ENCODE measurements at regions not wholly inside any gene's neighbourhood (a gene's known extent, or its start where the extent isn't known, plus 50 kb on each side); places are given as distances from the start of the nearest gene placed in this dataset.

GRCh38 chr10:118408181-118408580 is 66.1 kb upstream of the FAM204A start:
- DNase-seq = peak; percentile 16

DNA sequence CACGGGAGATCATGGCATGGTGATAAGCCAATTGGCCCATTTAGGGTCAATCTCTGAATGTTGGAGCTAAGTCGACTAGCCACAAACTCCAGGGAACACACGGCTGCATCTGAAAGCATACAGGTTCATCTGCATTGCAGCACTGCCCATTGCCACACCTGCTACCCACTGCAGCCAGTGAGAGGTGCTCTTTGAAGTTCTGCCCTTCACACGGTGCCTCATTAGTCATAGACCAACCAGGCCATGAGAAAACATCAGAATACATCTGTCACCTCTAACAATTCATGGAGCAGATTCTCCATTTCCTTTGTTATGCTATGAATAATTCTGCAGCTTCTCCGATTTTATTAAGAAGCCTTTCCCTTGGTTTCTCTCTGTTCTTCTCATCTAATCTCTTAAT is 65.7 kb upstream of the FAM204A start:
- DNase-seq = no peak

DNA sequence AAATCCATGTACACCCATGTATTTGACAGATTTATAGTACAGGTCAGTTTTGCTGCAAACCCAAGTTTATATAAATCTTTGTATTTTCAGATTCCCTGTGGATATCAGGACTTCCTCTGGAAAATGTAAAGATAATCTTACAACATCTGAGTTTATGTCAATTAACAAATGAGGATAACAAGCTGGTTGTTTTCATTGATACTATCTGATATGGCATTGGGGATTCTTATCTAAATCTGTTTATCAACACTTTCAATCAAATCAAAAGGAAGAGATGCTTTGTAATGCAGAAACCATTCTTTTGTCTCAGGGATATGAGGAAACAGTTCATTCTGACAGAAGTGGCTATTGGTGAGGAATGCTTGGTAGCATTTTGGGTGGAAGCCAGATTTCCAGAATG is 64.9 kb upstream of the FAM204A start:
- no peak for DNase-seq

DNA sequence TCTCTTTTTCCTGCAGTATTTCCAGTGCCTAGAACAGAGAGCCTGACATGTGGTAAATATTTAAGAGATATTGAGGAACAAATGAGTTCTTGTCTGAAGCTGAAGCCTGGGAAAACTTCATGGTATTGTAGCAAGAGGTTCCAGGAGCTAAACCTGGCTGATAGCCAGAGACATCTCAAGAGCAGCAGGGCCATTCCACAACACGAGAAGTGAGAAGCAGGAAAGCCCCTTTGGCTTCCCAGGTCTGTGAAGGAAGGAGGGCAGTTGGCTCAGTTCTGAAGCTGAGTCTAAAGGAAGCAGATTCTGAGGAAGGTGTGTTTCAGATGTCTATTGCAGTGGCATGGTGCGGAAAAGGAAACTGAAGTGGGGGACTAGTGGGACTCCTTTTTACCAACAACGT is 63.8 kb upstream of the FAM204A start:
- DNase-seq = no peak

DNA sequence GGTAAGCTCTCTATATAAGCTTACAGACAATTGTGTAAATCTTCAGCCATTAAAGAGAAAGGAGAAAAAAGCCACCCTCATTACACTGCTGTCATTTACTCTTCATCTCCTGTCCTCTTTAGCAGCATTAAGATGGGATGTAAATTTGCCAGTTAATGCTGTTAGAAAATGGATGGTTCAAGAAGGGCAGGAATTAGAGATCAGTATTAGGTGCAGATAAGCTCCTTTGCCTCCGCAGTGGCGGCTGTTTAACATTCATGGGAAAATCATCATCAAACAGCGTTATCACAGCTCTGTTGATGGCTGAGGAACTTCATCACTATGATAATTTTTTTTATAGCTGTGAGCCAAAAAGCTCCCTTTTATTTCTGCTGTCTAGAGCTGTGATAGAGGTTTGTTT is 61.8 kb upstream of the FAM204A start:
- DNase-seq = no peak

GRCh38 chr10:118401708-118402193 is 59.6 kb upstream of the FAM204A start:
- DNase-seq = no peak

DNA sequence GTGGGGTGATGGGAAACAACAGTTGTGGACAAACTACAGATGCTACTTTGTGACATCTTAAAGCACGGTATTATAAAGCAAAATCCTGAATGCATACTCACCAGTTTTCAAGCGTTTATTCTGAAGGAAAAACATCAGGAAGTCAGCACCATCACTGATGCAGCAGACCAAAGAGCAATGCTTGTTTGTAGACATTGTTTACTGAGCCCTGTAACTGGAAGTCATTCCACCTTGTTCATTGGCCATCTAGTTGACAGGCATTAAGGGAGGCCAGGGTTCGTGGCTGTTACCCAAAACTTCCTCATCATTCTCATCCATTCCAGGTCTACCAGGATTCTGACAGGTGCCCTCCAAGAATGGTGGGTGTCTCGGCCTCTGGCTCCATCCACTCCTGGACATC is 55.3 kb upstream of the FAM204A start:
- DNase-seq = no peak

GRCh38 chr10:118395947-118396346 is 53.8 kb upstream of the FAM204A start:
- no peak for DNase-seq

DNA sequence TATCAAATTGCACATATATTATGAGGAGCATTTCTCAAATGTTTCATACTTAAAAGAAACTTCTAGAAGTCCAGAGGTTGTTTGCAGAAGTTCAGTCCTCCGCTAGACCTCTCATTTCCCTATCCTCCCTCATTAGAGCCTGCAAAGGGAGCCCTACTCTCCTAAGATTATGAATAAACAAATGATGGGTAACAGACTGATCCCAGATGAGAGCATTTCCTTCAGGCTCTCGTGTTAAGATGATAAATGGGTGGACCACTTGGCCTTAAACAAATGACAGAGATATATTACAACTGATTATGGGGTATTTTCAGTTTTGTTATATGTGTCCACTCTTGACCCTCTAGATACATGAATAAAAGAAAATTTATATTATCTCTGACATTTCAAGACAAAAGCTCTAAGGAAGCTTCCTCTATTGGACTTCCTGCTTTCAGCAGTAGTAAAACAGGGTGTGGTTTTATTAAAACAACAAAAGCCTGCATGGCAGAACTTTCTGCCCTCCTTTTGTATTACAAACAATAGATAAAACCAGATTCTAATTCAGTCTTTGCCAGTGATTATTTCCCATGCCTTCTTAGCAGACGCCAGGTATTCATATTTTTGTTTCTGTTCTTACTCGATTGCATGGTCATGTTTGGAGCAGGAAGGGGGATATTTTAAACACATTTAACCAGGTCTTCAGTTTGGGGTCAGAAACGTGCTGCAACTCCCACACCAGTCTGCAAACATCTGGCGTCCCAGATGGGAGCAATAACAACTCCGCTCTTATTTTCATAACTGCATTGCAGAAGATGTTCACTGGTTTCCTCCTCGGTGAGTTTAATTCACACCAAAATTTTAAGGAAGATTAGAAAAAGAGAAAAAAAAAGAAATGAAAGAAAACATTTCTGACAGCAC is 52.4 kb upstream of the FAM204A start:
- DNase-seq = peak; percentile 34

DNA sequence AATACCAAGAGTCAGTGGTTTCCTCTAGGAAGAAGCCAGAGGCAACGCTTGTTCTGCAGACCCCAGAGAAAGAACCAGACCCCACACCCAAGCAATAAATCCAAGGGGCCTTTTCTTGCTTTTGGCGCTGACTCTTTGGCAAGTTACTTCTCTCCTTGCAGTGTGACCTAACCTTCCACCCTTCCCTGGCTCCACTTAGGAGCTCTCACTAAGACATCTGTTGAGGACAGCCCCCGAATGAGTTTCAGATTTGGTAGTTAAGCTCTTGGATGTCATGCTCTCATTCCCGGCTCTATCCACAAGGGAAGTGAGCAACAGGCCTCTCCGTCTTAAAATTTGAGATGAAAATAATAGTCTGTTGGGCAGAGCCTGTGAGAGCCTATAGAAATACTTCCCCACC is 50.6 kb upstream of the FAM204A start:
- DNase-seq = no peak
